Urinary bladder (tissue), 3 donors: ENCODE measurements at regions not wholly inside any gene's neighbourhood (a gene's known extent, or its start where the extent isn't known, plus 50 kb on each side); places are given as distances from the start of the nearest gene placed in this dataset.

Source experiments
- DNase-seq: peaks from one replicate; pipeline ENCODE4 v3.0.0-alpha.2; 2015; ENCODE audit errors: extremely low spot score
- H3K27ac ChIP-seq: one replicate; pipeline ENCODE4 v1.5.1; 2013; ENCODE audit warnings: low read depth, mild to moderate bottlenecking, moderate library complexity
- H3K36me3 ChIP-seq: one replicate; pipeline ENCODE4 v1.6.1; 2013; ENCODE audit warnings: mild to moderate bottlenecking, moderate library complexity; ENCODE audit not compliant: insufficient read depth
- H3K4me1 ChIP-seq: one replicate; pipeline ENCODE4 v1.6.1; 2013; ENCODE audit warnings: mild to moderate bottlenecking, moderate library complexity; ENCODE audit not compliant: insufficient read depth
- H3K4me3 ChIP-seq: one replicate; pipeline ENCODE4 v1.5.1; 2013; ENCODE audit warnings: low read depth, low read length
- WGBS: extraction: QIAGEN DNeasy Blood & Tissue Kit; methylation state at CpG from one replicate; pipeline ENCODE4 v1.1.7; 2013; 5-methylcytosine and 5-hydroxymethylcytosine counted together
- donor health status: healthy with polysubstance abuse.
- donor health status: healthy.

- Histone ChIP-seq H3K27ac (no peak overlapping the region), H3K4me3 (no peak overlapping the region), H3K36me3 (no peaks in the 10 kb centered on the region), H3K4me1 (no peaks in the 10 kb centered on the region)
- DNase-seq: no peak
- WGBS: 92% methylated on average over 2 of the region's 2 CpGs
Observed at GRCh38 chr12:67919406-67919805, 69.8 kb upstream of the IFNG-AS1 start.

GRCh38 chr12:67920413-67920812, 68.8 kb upstream of the IFNG-AS1 start:
- H3K4me1 ChIP-seq: no peaks in the 10 kb centered on the region
- H3K36me3 ChIP-seq: no peaks in the 10 kb centered on the region
- H3K4me3 ChIP-seq: no peak overlapping the region
- no peak for DNase-seq
- 85% methylated on average over 2 of the region's 2 CpGs for WGBS
- no peak overlapping the region for H3K27ac ChIP-seq

- Histone ChIP-seq H3K4me1 (no peaks in the 10 kb centered on the region), H3K36me3 (no peaks in the 10 kb centered on the region), H3K4me3 (no peak overlapping the region), H3K27ac (no peak overlapping the region)
- no peak for DNase-seq
- 73% methylated on average over 1 of the region's 1 CpG for WGBS
Observed at GRCh38 chr12:67921286-67921685, 68.0 kb upstream of the IFNG-AS1 start.

- Histone ChIP-seq H3K4me3 (no peak overlapping the region), H3K4me1 (no peaks in the 10 kb centered on the region), H3K27ac (no peak overlapping the region), H3K36me3 (no peaks in the 10 kb centered on the region)
- DNase-seq: no peak
- 74% methylated on average over 1 of the region's 1 CpG for WGBS
Observed at GRCh38 chr12:67922245-67922644, 67.0 kb upstream of the IFNG-AS1 start.

GRCh38 chr12:67925077-67925476, 64.2 kb upstream of the IFNG-AS1 start:
- 49% methylated on average over 2 of the region's 2 CpGs for WGBS
- Histone ChIP-seq H3K4me3 (no peak overlapping the region), H3K36me3 (no peaks in the 10 kb centered on the region), H3K27ac (no peak overlapping the region), H3K4me1 (no peaks in the 10 kb centered on the region)
- no peak for DNase-seq

GRCh38 chr12:67925552-67925951, 63.7 kb upstream of the IFNG-AS1 start:
- Histone ChIP-seq H3K36me3 (no peaks in the 10 kb centered on the region), H3K4me3 (no peak overlapping the region), H3K27ac (no peak overlapping the region), H3K4me1 (no peaks in the 10 kb centered on the region)
- DNase-seq: no peak
- 60% methylated on average over 3 of the region's 3 CpGs for WGBS

- Histone ChIP-seq H3K27ac (no peak overlapping the region), H3K4me1 (no peaks in the 10 kb centered on the region), H3K36me3 (no peaks in the 10 kb centered on the region), H3K4me3 (no peak overlapping the region)
- WGBS: 89% methylated on average over 3 of the region's 3 CpGs
- no peak for DNase-seq
Observed at GRCh38 chr12:67926063-67926462, 63.2 kb upstream of the IFNG-AS1 start.

- 42% methylated on average over 4 of the region's 4 CpGs for WGBS
- DNase-seq: no peak
- Histone ChIP-seq H3K27ac (no peak overlapping the region), H3K4me1 (no peaks in the 10 kb centered on the region), H3K4me3 (no peak overlapping the region), H3K36me3 (no peaks in the 10 kb centered on the region)
Observed at GRCh38 chr12:67927324-67927723, 61.9 kb upstream of the IFNG-AS1 start.

GRCh38 chr12:67927815-67928214, 61.4 kb upstream of the IFNG-AS1 start:
- H3K36me3 ChIP-seq: no peaks in the 10 kb centered on the region
- no peak overlapping the region for H3K4me3 ChIP-seq
- no peaks in the 10 kb centered on the region for H3K4me1 ChIP-seq
- WGBS: 35% methylated on average over 3 of the region's 3 CpGs
- DNase-seq: no peak
- H3K27ac ChIP-seq: no peak overlapping the region

- 53% methylated on average over 3 of the region's 3 CpGs for WGBS
Observed at GRCh38 chr12:67928621-67929383, 60.4 kb upstream of the IFNG-AS1 start.

GRCh38 chr12:67929384-67929772, 59.9 kb upstream of the IFNG-AS1 start:
- no peak overlapping the region for H3K27ac ChIP-seq
- no peaks in the 10 kb centered on the region for H3K4me1 ChIP-seq

More at GRCh38 chr12:67928621-67929383, 60.4 kb upstream of the IFNG-AS1 start:
- Histone ChIP-seq H3K4me1 (no peaks in the 10 kb centered on the region), H3K4me3 (no peak overlapping the region), H3K36me3 (no peaks in the 10 kb centered on the region), H3K27ac (no peak overlapping the region)
- DNase-seq: no peak

GRCh38 chr12:67937822-67938221, 51.4 kb upstream of the IFNG-AS1 start:
- Histone ChIP-seq H3K27ac (no peak overlapping the region), H3K4me3 (no peak overlapping the region), H3K36me3 (no peaks in the 10 kb centered on the region), H3K4me1 (no peaks in the 10 kb centered on the region)
- DNase-seq: no peak
- 96% methylated on average over 1 of the region's 1 CpG for WGBS

More at GRCh38 chr12:67929384-67929772, 59.9 kb upstream of the IFNG-AS1 start:
- H3K36me3 ChIP-seq: no peaks in the 10 kb centered on the region
- no peak overlapping the region for H3K4me3 ChIP-seq
- DNase-seq: no peak
- 88% methylated on average over 2 of the region's 2 CpGs for whole genome bisulfite sequencing
